ENCODE measurements at regions not wholly inside any gene's neighbourhood (a gene's known extent, or its start where the extent isn't known, plus 50 kb on each side); places are given as distances from the start of the nearest gene placed in this dataset.
"Not testable (repeated sequence)": the region's sequence is repeated elsewhere in the genome, so short reads cannot be mapped to it uniquely, and the experiment has no call there.

GRCh38 chr7:45331563-45331962 is 174.0 kb downstream of the RAMP3 start:
- 0 out of 2 replicates have a peak, but pooled peaks cover 2% of the 10 kb centered on the region for H3K27me3 ChIP-seq (ENCODE audit: control insufficient read depth, insufficient read depth, low read length)
- no peak overlapping the region for H3K27ac ChIP-seq (ENCODE audit: low read length)
- no peaks in the 10 kb centered on the region for H3K36me3 ChIP-seq (ENCODE audit: control insufficient read depth, insufficient read depth, low read length)
- intact Hi-C loops (cut with micrococcal nuclease; ENCODE audit: unreplicated experiment), result no loop called here
- BruUV-seq (replicated peaks), result no TSS peak
- no peak for ATAC-seq
- peaks cover 15% of the 10 kb centered on the region for H3K9me3 ChIP-seq (ENCODE audit: control insufficient read depth, insufficient read depth, low read depth, low read length)
- POLR2A ChIA-PET, result no interaction called here
- no peak for TF ChIP-seq REST (IDR thresholded peaks at IDR 0.05; ENCODE audit: insufficient read depth in 1 of 2, low read depth in 2 of 2, low read length in 1 of 2)
- TF ChIP-seq TCF7L2 (IDR thresholded peaks at IDR 0.05; ENCODE audit: low read depth, low read length), result no peak
- TF ChIP-seq SIN3A (IDR thresholded peaks at IDR 0.05; ENCODE audit: borderline replicate concordance, insufficient read depth, low read depth, low read length), result no peak
- TF ChIP-seq CTCF (IDR thresholded peaks at IDR 0.05), result no peak
- no peak for TF ChIP-seq POLR2AphosphoS5 (IDR thresholded peaks at IDR 0.05; ENCODE audit: low read depth, low read length)
- no peak for DNase-seq (ENCODE audit: low read depth, low spot score)
- CTCF ChIA-PET, result no interaction called here
- H3K4me1 ChIP-seq (ENCODE audit: control insufficient read depth, insufficient read depth, low read length), result no peaks in the 10 kb centered on the region
- no peak overlapping the region for H3K4me3 ChIP-seq (ENCODE audit: low read depth in 2 of 2, low read length in 2 of 2)
- in situ Hi-C loops (cut with HindIII; ENCODE audit: low pct_unique_long_range_greater_than_20kb, low sequenced_read_pairs), result no loop called here

- POLR2A ChIA-PET; in situ Hi-C loops (cut with HindIII; ENCODE audit: low pct_unique_long_range_greater_than_20kb, low sequenced_read_pairs); BruUV-seq (replicated peaks); H3K27ac ChIP-seq (ENCODE audit: low read length); intact Hi-C loops (cut with micrococcal nuclease; ENCODE audit: unreplicated experiment); H3K27me3 ChIP-seq (ENCODE audit: control insufficient read depth, insufficient read depth, low read length); H3K4me3 ChIP-seq (ENCODE audit: low read depth in 2 of 2, low read length in 2 of 2); ATAC-seq; H3K4me1 ChIP-seq (ENCODE audit: control insufficient read depth, insufficient read depth, low read length); DNase-seq (ENCODE audit: low read depth, low spot score); CTCF ChIA-PET; H3K36me3 ChIP-seq (ENCODE audit: control insufficient read depth, insufficient read depth, low read length): not testable (repeated sequence)
- H3K9me3 ChIP-seq (ENCODE audit: control insufficient read depth, insufficient read depth, low read depth, low read length), result peaks cover 15% of the 10 kb centered on the region
Observed at GRCh38 chr7:45335024-45335423, 177.4 kb downstream of the RAMP3 start.

- H3K9me3 ChIP-seq (ENCODE audit: control insufficient read depth, insufficient read depth, low read depth, low read length), result no peaks in the 10 kb centered on the region
- H3K36me3 ChIP-seq (ENCODE audit: control insufficient read depth, insufficient read depth, low read length), result no peaks in the 10 kb centered on the region; the same call in 1 of the 2 replicates
- CTCF ChIA-PET, result no interaction called here
- H3K4me3 ChIP-seq (ENCODE audit: low read depth in 2 of 2, low read length in 2 of 2), result peak overlapping the region in 1 of 2 experiments; percentile 22; a peak in 2 of 4 replicates
- peaks cover 17% of the 10 kb centered on the region for H3K27me3 ChIP-seq (ENCODE audit: control insufficient read depth, insufficient read depth, low read length)
- no TSS peak for BruUV-seq (replicated peaks)
- in situ Hi-C loops (cut with HindIII; ENCODE audit: low pct_unique_long_range_greater_than_20kb, low sequenced_read_pairs), result no loop called here
- TF ChIP-seq TCF7L2 (IDR thresholded peaks at IDR 0.05; ENCODE audit: low read depth, low read length) (no peak), CTCF (IDR thresholded peaks at IDR 0.05) (no peak), POLR2AphosphoS5 (IDR thresholded peaks at IDR 0.05; ENCODE audit: low read depth, low read length) (no peak), SIN3A (IDR thresholded peaks at IDR 0.05; ENCODE audit: borderline replicate concordance, insufficient read depth, low read depth, low read length) (no peak), REST (IDR thresholded peaks at IDR 0.05; ENCODE audit: insufficient read depth in 1 of 2, low read depth in 2 of 2, low read length in 1 of 2) (no peak)
- no peak for DNase-seq (ENCODE audit: low read depth, low spot score)
- intact Hi-C loops (cut with micrococcal nuclease; ENCODE audit: unreplicated experiment), result no loop called here
- POLR2A ChIA-PET, result interaction anchor here (0.5 kb wide), 1 partner anchor 1258 kb away, joined by 3 read pairs; no protein-coding TSS in a partner anchor
- H3K4me1 ChIP-seq (ENCODE audit: control insufficient read depth, insufficient read depth, low read length), result peaks cover 2% of the 10 kb centered on the region; the same call in 1 of the 2 replicates
- H3K27ac ChIP-seq (ENCODE audit: low read length), result no peak overlapping the region
- ATAC-seq, result peak; percentile 71
Observed at GRCh38 chr7:45342236-45342635, 184.6 kb downstream of the RAMP3 start.
